C4-2B (cell line): ENCODE measurements at regions not wholly inside any gene's neighbourhood (a gene's known extent, or its start where the extent isn't known, plus 50 kb on each side); places are given as distances from the start of the nearest gene placed in this dataset.

Experiments used
- H3K27ac ChIP-seq: fragments of 450-650 bp; 2 replicates; pipeline ENCODE4 v1.5.1; 2017
- ZFX ChIP-seq: fragments of 450-650 bp; IDR thresholded peaks from 2 replicates; pipeline ENCODE4 v1.6.1; 2017
- TF ChIP-seq, protein P1 (sequence below): fragments of 450-650 bp; conservative IDR thresholded peaks from 2 replicates; pipeline ENCODE4 v1.5.1; 2017; ENCODE audit warnings: mild to moderate bottlenecking

- H3K27ac ChIP-seq, result no peak overlapping the region
- TF ChIP-seq ZFX, result no peak
- TF ChIP-seq, protein P1, sequence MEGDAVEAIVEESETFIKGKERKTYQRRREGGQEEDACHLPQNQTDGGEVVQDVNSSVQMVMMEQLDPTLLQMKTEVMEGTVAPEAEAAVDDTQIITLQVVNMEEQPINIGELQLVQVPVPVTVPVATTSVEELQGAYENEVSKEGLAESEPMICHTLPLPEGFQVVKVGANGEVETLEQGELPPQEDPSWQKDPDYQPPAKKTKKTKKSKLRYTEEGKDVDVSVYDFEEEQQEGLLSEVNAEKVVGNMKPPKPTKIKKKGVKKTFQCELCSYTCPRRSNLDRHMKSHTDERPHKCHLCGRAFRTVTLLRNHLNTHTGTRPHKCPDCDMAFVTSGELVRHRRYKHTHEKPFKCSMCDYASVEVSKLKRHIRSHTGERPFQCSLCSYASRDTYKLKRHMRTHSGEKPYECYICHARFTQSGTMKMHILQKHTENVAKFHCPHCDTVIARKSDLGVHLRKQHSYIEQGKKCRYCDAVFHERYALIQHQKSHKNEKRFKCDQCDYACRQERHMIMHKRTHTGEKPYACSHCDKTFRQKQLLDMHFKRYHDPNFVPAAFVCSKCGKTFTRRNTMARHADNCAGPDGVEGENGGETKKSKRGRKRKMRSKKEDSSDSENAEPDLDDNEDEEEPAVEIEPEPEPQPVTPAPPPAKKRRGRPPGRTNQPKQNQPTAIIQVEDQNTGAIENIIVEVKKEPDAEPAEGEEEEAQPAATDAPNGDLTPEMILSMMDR, result no peak
Observed at GRCh38 chr1:5758000-5758858, 234.0 kb downstream of the NPHP4 start.

GRCh38 chr1:5757187-5757805 lies 234.9 kb downstream of the NPHP4 start:
- TF ChIP-seq, protein P1, result no peak
- no peak for TF ChIP-seq ZFX
- no peak overlapping the region for H3K27ac ChIP-seq

GRCh38 chr1:5756434-5757186 lies 235.6 kb downstream of the NPHP4 start:
- TF ChIP-seq, protein P1, result no peak
- no peak for TF ChIP-seq ZFX
- H3K27ac ChIP-seq, result no peak overlapping the region

DNA sequence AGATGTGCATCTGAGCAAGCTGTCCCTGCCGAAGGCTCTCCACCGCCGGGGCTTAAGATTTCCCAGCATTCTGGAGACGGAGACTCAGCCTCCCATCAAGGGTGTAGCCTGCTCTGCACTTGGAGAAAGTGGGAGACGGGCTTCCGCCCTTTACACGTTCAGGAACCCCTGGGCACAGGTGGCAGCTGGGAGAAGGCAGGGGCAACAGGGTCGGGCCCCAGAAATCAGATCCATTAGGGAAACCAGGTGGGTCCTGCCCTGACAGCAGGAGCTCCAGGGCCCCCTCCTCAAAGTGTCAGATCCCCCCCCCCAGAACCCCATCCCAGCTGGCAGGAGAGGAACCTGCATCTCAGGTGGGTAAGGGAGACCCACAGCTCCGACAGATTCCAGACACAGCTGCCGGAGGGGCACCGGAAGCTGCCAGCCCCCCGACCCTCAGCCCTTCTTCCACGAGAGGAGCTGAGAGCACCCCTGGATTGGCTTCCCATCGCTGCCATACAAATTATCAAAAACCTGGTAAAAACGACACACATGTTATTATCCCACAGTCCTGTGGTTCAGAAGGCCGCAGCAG lies 236.6 kb downstream of the NPHP4 start:
- TF ChIP-seq, protein P1, result no peak
- TF ChIP-seq ZFX, result no peak
- no peak overlapping the region for H3K27ac ChIP-seq

DNA sequence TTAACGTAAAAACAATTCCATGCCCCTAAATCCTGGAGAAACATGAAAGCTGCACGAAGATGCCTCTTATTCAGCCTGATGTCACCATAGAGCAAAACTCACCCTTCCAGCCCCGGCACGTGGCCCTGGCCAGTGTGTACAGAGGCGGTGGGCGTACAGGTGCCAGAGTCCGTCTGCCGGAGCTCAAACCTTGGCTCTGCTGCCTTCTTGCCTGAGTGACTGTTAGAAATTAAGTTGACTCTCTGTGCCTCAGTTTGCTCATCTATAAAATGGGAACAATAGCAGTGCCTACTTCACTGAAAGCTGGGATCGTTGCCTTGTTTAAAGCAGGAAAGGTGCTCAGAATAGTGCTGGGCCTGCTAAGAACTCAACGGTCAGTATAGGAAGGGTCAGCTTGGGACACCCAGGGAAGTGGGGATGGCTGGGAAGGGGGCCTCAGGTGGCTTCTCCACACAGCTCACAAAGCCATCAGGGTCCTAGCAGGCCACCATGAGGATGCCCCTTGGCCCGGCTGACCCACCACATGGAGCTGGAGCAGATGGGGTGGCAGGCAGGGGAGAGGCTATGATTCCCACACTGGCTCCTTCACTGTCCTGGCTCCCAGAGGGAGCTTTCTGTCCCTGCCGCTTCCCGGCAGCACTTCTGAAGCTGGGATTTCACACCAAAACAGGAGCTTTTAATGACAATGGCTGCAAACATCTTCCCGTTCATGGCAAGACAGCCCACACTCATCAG lies 237.2 kb downstream of the NPHP4 start:
- no peak for TF ChIP-seq ZFX
- TF ChIP-seq, protein P1, result no peak
- H3K27ac ChIP-seq, result no peak overlapping the region

GRCh38 chr1:5753549-5754421 lies 238.4 kb downstream of the NPHP4 start:
- no peak overlapping the region for H3K27ac ChIP-seq
- no peak for TF ChIP-seq ZFX
- TF ChIP-seq, protein P1, result no peak
